ENCODE measurements at regions not wholly inside any gene's neighbourhood (a gene's known extent, or its start where the extent isn't known, plus 50 kb on each side); places are given as distances from the start of the nearest gene placed in this dataset.

- TF ChIP-seq CTCF (optimal IDR thresholded peaks at IDR 0.05 in 1 of 3, IDR thresholded peaks at IDR 0.05 in 1 of 3, conservative IDR thresholded peaks at IDR 0.05 in 1 of 3; ENCODE audit: extremely low read depth in 1 of 3, insufficient read depth in 2 of 3, low read length in 3 of 3) (no peak), EZH2 (IDR thresholded peaks at IDR 0.05; ENCODE audit: low read length) (no peak)
Measured at GRCh38 chr4:13208558-13209193, 275.5 kb downstream of the RAB28 start.

All from keratinocyte (primary cell).